ENCODE measurements at regions not wholly inside any gene's neighbourhood (a gene's known extent, or its start where the extent isn't known, plus 50 kb on each side); places are given as distances from the start of the nearest gene placed in this dataset.
"Not testable (repeated sequence)": the region's sequence is repeated elsewhere in the genome, so short reads cannot be mapped to it uniquely, and the experiment has no call there.

DNA sequence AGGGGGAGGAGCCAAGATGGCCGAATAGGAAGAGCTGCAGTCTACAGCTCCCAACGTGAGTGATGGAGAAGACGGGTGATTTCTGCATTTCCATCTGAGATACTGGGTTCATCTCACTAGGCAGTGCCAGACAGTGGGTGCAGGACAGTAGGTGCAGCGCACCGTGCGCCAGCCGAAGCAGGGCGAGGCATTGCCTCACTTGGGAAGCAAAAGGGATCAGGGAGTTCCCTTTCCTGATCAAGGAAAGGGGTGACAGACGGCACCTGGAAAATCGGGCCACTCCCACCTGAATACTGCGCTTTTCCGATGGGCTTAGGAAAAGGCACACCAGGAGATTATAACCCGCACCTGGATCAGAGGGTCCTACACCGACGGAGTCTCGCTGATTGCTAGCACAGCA lies 121.1 kb upstream of the SESTD1 start:
- DNase-seq (ENCODE audit: low read depth): not testable (repeated sequence)

GRCh38 chr2:179383975-179384374 lies 119.3 kb upstream of the SESTD1 start:
- DNase-seq (ENCODE audit: low read depth): no peak

DNA sequence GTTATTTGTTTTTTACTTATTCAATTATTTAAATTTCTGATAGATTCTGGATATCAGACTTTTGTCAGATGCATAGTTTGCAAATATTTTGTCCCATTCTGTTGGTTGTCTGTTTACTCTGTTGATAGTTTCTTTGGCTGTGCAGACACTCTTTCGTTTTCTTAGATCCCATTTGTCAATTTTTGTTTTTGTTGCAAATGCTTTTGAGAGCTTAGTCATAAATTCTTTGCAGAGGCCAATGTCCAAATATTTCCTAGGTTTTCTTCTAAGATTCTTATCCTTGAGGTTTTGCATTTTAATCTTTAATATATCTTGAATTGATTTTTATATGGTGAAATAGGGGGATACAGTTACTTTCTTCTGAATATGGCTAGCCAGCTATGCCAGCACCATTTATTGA lies 112.7 kb upstream of the SESTD1 start:
- DNase-seq (ENCODE audit: low read depth): no peak

- DNase-seq (ENCODE audit: low read depth): no peak
These were observed 112.2 kb upstream of the SESTD1 start for GRCh38 chr2:179376881-179377280.

DNA sequence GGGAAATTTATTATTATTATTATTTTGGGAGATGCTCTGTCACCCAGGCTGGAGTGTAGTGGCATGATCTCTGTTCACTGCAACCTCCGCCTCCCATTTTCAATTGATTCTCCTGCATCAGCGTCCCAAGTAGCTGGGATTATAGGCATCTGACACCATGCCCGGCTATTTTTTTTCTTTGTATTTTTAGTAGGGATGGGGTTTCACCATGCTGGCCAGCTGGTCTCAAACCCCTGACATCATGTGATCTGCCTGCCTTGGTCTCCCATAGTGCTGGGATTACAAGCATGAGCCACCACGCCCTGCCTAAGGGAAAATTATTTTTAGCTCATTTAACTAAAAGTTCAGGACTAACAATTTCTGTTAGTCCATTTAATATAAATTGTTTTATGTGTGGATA lies 109.2 kb upstream of the SESTD1 start:
- DNase-seq (ENCODE audit: low read depth): no peak

GRCh38 chr2:179365561-179365960 lies 100.9 kb upstream of the SESTD1 start:
- DNase-seq (ENCODE audit: low read depth): not testable (repeated sequence)

- DNase-seq (ENCODE audit: low read depth): no peak
These were observed 91.2 kb upstream of the SESTD1 start for GRCh38 chr2:179355881-179356280.

- DNase-seq (ENCODE audit: low read depth): no peak
These were observed 90.3 kb upstream of the SESTD1 start for GRCh38 chr2:179354739-179355537.

GRCh38 chr2:179354296-179354695 lies 89.7 kb upstream of the SESTD1 start:
- DNase-seq (ENCODE audit: low read depth): no peak

- DNase-seq (ENCODE audit: low read depth): no peak
These were observed 87.5 kb upstream of the SESTD1 start for GRCh38 chr2:179352181-179352580.

DNA sequence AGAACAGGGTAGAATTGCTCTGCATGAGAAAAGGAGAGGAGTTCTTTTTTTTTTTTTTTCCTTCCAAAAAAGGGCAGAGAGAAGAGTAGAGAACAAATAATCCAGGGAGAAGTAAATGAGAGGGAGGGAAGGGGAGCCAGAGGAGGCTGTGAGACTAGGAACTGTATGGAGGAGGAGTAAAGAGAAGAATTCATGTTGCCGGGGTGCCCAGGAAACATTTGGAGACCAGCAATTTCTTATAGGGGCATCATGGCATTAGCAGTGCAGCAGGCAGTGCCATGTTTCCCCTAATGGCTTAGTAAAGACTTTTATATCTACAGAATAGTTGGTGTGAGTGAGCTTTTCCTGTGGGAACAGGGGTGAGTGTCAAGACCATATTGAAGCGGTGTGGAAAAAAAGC lies 86.4 kb upstream of the SESTD1 start:
- no peak for DNase-seq (ENCODE audit: low read depth)

GRCh38 chr2:179349670-179350303 lies 85.2 kb upstream of the SESTD1 start:
- DNase-seq (ENCODE audit: low read depth): no peak

GRCh38 chr2:179348906-179349305 lies 84.3 kb upstream of the SESTD1 start:
- no peak for DNase-seq (ENCODE audit: low read depth)

DNA sequence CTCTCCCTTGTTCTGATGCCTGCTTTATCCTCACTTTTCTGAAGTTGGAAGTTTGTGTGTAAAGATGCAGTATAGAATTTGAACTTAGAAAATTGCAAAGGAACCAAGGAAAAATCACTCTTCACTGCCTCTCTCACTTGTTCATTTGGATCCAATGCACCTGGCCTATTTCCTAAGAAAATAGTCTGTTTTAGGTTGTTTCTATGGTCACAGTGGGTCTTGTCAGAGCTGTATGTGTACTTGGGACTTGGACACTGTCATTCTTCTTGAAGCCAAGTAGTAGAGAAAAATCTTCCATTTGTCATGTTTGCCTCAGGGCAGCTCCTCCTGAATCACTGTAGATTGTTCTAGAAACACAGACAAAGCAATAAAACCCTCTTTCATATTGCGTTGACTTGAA lies 80.3 kb upstream of the SESTD1 start:
- no peak for DNase-seq (ENCODE audit: low read depth)

DNA sequence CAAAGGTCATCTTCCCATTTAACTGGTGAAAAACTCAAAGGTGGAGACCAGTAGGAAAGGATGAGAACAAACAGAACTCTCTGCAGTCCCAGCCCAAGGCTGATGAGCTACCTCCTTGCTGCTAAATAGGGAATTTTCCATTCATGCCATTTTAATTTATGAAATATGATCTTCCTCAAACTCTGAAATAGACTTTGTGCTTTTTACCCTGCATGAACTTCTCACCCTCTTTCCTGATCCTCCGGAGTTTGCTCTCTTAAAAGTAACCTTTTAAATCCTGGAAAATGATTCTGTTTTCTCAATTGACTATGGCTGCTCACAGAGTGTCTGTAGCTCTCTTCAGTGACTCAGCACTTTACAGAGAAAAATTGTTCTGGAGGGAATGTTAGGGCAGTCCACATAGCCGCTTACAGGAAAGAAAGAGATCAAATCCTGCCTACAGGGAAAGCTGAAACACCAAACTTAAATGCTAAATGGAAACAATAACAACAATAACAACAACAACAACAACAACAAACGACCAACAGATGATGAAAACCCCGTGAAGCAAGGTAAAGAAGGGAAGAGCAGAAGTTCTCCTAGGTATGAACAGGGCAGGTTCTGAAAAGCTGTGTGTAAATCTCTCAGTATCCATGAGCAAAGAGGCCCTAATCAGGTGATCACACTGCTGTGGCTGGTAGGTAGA lies 79.8 kb upstream of the SESTD1 start:
- DNase-seq (ENCODE audit: low read depth): no peak

DNA sequence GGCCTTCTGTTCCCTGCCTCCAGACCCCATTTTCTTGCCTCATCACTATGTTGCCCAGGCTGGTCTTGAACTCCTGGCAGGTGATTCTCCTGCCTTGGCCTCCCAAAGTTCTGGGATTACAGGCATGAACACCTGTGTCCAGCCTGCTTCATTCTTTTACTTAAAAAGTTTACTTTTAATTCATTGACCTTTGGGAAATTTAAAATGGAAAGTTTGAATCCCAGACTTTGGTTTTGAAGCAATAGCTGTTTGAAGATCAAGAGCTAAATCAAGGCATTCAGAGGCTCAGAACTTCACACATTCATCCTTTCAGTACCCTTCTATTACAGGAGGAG lies 79.3 kb upstream of the SESTD1 start:
- no peak for DNase-seq (ENCODE audit: low read depth)

DNA sequence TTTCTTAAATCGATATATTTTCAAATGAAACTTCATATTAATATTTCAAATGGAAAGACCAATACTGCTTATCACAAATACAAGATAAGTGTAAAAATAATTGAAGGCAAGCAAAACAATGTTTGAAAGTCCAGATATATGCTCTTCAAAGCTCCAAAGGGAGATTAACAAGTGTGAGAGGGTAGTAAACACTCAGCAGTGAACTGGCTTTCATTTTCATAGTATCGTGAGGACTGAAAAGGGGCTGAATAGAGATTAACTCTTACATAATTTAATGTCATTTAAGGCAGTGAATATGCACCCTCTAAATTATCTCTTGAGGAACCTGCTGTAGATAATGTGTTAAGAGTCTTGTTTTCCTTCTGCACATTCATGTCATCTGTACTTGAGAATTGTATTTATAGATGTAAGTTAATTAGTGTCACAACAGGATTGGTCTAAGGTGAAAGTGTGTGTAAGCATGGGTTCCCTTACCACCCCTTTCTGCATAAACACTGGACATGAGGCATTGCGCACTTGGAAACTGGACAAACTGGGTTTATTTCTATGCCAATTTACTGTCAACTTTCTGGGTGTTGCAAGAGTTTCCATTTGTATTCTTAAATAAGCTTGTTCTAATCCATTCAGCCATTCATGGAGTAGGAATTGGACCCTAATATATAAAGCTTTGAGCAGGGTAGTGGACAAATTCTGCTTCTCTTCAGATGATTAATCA lies 76.7 kb upstream of the SESTD1 start:
- DNase-seq (ENCODE audit: low read depth): no peak

GRCh38 chr2:179340678-179341077 lies 76.0 kb upstream of the SESTD1 start:
- DNase-seq (ENCODE audit: low read depth): no peak

DNA sequence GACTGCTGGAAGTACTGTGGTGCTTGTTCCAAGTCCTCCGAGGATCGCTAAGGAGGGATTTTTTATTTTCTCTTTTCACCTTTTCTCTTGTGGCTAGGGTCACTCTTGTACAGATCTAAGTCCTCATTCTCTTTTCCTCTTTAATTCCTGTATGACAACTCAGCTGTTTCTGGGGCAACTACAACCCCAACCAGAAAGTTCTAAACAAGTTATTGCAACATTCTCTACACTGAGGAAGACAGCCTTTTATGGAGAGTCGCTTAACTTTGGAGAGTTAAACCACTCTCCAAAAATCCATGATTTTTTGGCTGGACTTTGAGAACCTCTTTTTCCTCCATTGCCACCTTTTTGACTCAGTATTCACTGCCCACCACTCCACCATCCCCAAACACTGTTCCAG lies 74.0 kb upstream of the SESTD1 start:
- no peak for DNase-seq (ENCODE audit: low read depth)

GRCh38 chr2:179336782-179337534 lies 72.3 kb upstream of the SESTD1 start:
- peak; percentile 5 for DNase-seq (ENCODE audit: low read depth)

DNA sequence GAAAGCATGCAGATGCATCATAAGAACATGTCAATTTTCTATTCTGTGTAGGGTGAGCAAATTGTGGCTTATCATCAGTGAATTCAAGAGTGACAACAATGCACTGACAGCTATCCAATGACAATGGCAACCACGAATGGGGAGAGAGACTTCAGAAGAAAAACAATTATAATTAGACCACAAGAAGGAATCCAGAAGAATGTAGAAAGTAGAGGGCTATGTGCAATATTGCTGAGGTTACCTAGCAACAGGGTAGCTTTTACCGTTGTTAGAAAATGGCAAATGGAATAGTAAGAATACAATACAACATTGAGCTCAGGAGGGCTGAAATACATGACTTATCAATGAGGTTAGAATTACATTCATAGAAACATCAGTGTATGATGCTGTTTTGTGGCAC lies 71.1 kb upstream of the SESTD1 start:
- DNase-seq (ENCODE audit: low read depth): no peak

- DNase-seq (ENCODE audit: low read depth): peak; percentile 51
These were observed 68.3 kb upstream of the SESTD1 start for GRCh38 chr2:179332903-179333302.

Measured in Daoy (cell line).